GM21723 (cell line): ENCODE measurements at regions not wholly inside any gene's neighbourhood (a gene's known extent, or its start where the extent isn't known, plus 50 kb on each side); places are given as distances from the start of the nearest gene placed in this dataset.

ENCODE experiments used
- ATAC-seq: cut with Tn5 transposase; IDR thresholded peaks from one replicate; pipeline ENCODE4 v1.9.1; 2021; ENCODE audit warnings: mild to moderate bottlenecking, moderate library complexity; ENCODE audit not compliant: unreplicated experiment

DNA sequence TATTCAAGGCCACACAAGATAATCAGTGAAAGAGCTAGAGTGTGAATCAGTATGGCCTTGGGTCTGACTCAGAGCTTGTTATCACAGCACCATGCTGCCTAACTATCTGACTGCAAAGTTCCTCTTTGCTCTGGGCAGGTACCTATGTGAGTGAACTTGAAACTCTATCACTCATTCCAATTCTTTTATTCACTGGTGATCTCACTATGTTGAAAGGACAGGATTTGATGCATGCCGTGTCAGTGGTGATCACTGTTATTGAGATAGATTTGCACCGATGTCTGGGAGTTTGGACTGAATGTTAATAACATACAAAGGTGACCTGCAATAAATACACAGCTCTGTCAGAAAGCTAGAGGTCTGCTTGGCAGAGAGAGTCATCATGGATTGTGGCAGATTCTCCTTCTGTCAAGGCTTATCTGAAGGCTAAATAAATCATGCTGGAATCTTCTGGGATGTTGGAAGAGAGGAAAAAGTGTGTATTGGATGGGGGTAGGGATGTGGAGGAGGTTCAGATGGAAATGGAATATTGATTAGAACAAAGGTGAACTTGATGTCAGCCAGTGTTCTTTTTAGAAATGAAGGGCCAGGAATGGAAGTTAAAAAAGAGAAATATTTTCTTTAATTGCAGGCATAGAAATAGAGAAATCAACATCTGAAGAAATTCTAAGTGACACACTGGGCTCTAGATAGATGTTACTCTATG lies 91.8 kb upstream of the TNC start:
- peak; percentile 53 for ATAC-seq

DNA sequence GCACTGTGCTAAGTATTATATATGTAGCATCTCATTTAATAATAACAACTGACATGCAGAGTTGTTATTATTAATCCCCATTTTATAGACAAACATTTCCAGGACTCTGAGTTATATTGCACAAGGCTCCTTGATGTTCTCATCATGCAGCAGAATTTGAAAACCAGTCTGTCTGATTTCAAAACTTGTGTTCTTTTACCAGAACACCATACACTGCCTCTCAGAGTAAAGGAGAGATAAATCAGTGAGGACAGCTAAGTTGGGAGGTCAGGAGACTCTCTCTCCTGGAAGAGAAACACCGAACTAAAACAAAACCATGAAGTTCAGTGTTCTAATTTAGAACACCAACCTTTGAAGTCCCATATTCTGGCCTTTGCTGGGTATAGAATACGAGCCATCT lies 92.7 kb upstream of the TNC start:
- ATAC-seq, result no peak

DNA sequence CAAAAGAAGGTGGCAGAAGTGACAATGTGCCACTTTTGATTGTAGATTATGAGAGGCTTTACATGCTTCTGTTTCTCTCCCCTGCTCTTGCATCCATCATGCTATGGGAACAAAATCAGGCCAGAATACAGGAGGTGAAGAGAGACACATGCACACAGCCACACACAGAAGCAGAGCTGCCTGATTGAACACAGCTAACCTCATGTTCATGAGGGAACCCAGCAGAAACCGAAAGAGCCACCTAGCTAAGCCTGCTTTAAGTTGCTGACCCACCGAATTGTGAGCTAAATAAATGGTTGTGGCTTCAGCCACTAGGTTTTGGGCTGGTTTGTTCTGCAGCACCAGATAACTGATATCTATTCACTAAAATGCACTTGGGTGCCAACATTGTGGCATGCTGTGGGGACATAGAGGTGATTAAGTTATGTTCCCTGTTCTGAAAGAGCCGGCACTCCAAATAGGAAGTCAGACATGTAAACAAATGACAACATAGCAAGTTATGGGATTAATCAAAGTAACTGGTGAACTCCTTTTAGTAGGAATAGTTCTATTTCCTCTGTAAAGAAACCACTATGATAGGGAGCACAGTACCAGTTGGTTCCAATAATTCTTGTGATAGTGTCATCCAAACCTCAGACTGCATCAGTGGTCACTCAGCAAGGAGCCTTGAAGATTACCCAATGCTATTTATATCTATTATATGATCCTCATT lies 93.6 kb upstream of the TNC start:
- ATAC-seq, result peak; percentile 70

DNA sequence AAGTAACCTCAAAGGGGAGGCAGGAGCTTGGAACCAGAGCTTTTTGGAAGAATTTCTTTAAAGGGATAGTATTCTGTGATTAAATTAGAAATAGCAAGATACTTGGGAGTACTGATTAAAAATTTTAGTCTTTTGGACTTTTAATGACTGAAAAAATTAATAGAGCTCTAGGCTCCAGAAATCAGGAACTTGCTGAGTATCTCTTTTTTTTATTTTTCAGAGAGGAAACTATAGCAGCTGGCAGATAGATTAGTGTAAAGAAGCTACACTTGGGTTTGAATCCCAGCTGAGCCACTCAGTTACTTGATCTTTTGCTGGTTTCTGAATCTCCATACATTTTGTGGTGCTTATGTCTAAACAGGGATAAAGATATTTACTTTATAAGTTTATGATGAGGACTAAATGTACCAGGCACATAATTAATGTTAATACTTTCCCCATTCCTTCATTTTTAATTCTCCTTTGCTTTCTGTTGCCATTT lies 94.2 kb upstream of the TNC start:
- no peak for ATAC-seq

DNA sequence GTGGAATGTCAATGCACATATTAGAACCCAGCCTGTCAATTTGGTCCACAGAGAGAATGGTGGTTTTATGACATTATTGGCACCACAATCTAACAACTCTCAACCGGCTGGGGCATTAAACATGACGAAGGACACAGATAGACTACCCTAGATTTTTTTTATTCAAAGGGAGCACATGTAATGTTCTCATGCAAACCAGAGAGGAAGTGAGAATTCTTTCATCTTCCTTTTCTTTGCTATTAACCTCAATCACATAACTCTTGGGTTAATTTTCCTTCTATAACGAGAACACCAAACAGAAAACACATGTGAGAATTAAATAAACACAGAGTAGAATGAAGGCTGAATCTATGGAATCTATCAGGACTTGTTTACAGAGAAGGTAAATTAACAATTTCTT lies 94.9 kb upstream of the TNC start:
- ATAC-seq, result peak; percentile 27

DNA sequence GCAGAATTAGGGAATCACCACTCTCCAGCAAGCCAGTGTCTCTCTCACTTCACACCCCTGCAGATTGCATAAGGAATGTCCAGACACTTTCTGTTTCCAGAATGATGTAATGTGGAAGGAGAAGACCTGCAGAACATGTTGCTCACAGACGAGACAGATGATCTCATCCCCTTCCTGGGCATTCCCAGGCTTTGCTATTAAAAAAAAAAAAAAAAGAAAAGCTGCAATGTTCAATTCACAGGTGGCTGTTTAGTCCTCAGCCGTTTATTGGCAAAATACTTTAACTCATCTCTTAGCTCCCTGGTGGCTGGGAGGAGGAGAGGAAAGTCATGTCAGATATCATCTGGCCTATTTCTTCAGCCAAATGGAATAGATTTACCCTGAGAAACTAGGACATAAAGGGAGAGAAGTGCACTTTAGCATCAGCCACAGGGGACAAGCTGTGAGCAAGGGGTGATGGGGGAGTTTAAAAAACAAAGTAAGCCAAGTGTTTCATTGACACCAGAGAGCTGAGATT lies 95.9 kb upstream of the TNC start:
- no peak for ATAC-seq

DNA sequence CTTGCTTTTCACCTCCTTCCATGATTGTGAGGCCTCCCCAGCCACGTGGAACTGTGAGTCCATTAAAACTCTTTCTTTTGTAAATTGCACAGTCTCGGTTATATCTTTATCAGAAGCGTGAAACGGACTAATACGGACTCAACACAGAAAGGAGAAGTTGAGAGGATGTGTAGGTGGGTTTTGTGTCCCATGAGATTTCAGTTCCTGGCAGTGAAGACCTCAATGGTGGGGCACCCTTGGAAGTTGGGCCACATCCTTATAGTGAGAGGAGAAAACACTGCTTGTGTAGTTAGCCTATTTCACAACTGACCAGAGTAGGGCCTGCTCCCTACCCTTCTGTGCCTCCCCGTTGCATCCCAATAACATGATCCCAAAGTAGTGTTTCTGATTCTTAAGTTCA lies 98.9 kb upstream of the TNC start:
- no peak for ATAC-seq

DNA sequence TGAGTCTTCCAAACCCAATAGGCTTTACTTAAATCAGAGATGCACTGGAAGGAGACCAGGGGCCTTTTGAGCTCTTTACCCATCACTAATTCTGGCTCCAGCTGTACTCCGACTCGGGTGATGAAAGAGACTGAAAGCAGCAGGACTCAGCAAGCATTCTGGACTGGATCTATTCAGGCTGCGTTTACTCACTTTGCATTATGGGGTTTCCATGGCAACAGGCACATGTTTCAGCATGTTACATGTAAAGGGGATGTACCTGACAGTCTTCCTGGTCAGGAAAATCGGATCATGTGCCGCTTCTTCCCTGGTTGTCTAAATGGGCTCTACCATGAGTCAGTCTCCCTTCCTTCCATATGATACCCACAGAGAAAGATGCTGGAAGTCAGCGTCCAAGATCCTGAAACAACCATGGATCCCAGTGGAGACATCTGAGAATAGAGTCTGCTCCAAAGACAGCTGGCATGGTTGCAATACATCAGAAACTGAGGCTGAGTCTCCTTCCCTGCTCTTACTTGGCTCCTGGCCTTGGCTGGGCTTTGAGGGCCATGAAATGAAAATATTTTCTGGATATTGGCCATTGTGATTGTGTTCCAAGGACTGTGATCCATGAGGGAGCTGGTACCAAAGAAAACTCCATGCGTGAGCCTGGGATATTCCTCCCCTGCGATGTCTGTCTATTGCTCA lies 102.5 kb upstream of the TNC start:
- no peak for ATAC-seq

DNA sequence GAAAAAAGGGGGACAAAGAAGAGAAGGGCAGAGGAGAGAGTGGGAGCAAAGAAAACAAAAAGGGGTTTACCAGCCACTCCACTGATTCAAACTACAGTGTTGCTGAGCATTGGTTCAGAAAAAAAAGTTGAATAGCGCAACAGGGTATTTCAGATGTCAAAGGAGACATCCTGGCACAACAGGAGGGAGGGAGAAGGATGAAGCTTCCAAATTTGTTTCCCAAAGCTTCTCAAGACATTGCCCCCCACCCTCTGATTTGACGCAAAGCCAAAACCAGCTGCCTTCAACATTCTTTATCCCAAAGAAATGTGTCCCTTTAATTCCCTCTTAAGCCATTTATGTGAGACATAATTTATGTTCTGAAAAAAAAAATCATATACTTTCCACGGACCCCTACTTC lies 105.5 kb upstream of the TNC start:
- no peak for ATAC-seq

DNA sequence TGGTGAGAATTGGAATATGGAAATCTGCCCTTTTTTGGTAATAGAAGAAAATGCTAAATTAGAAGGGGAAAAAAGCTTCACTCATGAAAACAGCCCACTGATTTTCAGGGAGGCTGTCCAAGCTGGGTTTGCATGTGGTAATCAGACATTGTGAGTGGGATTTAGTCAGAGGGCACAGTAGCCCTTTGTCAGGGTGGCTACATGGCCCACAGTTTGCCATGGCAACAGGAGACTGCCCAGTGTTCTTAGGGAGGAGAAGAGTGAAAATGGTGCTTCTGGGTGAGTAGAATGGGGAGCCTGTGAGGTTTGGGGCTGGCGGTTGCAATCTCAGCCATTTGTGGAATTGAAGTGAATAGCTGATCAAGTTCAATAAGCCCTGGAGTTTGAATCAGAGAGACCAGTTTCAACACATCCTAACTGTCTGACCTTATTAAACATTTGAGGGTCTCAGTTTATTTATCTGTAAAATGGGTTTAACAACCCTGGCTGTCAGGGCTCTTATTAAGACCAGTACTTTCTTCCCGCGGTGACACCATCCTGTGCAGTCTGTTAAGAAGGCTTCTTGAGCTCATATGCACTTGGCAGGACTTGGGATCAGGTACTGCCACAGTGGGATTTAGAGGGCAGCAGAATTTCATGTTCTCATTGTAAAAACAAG lies 107.6 kb upstream of the TNC start:
- ATAC-seq, result no peak

DNA sequence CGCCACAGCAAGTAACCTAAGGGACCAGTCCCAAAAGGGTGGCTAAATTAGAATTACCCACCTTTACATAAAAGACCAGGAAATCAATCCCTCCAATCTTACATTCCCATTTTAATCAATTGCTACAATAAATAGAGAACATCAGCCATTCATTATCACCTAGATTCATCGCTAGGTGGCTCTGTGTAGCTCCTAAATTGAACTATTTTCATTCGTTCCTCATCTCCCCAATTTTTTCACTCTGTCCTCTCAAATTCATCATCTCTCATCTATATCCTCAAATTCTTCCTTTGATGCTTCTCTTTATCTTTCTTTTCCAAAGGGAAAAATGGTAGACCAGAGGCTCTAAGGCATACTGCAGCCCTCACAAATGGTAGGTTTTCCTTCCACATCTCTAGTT lies 108.2 kb upstream of the TNC start:
- no peak for ATAC-seq

DNA sequence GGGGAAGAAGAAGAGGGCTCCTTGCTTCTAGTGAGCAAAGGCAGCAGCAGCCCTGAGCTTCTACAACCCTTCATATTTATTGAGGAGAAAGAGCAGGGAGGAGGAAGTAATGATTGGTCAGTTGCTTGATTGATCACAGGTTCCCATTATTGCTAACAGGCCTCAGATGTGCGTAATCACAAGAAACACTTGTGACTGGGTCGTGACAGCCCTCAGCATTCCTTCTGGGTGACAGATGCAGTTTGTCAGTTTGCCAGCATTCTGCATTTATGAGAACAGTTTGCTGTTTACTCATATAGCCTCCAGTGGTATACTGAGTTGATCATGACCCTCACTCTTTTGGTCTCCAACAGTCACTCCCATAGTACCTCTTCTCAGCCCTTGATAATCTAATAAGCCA lies 111.5 kb upstream of the TNC start:
- ATAC-seq, result no peak

DNA sequence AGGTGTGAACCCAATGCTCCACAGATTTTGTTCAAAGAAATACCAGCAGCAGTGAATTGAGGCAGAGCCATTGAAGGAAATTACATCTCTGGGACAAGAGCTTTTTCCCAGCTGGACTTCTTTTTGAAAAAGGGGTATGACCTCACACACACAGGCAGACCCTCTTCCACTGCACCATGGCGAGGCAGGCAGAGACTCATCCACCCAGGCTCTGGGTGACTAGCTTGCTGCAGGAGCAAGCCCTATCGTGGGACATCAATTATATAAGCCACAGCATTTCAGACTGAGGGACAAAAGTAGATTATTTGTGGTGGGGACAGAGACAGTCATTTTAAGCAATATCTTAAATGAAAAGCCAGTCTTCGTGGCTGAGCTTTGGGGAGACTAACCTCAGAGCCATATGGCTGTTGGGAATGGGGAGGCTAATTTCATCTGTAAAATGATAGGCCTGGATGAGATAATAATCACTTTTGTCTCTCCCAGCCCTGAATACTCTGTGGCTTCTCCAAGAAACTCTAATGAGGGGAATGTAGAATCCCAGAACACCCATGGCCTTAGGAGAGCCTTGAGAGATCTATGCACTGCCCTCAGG lies 113.1 kb upstream of the TNC start:
- no peak for ATAC-seq

DNA sequence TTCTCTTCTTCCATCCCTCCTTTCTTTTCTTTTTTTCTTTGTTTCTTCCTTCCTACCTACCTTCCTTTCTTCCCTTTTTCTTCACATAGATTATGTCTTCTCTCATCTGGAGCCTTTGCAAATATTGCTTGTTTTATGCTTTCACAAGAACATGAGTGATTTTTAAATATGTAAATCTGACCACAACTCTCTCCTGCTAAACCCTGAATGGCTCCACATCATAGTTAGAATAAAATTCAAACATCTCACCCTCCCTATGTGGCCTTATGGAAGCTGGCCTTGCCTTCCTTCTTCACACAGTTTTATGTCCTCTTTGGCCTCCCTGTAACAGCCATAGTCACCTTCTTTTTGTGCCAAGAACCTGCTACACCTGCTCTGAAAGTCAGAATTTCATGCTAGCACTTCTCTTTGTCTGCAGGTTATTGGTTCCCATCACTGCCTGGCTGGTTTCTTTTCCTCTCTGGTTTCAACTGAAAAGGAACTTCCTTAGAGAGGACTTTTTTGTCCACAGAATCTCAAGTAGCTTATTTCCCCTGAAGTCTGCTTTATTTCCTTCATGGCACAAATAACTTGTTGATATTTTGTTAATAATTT lies 114.3 kb upstream of the TNC start:
- ATAC-seq, result no peak

DNA sequence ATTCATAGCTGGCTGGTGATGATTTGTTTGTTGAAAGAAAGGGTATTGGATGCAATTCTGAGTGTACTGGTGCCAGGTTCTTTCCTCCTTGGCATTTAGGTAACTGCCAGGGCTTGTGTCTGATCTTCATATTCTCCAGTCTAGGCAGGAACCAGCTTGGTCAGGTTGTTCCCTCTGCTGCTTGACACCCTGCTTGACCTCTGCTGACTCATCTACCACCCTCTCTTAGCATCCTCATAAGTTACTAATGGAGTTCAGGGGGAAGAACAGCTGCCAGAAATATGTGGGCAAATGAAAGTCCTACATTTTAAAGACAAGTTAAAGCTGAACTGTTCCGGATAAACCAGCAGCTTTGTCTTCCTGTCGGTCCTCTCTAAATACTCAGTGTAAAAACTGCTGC lies 116.1 kb upstream of the TNC start:
- ATAC-seq, result no peak

DNA sequence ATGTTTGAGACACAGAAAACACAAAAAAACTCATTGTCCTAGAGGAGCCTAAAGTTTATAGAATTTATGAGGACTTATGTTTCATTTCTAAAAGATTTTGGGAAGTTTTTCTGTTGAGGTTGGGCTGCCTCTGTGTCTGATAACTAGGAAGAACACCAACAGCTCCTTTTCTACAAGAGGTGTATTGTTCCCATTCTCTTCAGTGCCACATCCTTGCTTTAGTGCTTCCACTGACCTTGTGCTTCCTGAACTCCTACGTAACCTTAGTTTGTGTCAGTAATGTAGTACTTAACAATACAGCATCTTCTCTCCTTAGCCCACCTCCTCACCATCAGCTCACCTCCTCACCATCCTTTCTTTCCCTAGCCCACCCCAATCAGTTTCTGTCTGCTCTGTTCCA lies 117.3 kb upstream of the TNC start:
- ATAC-seq, result no peak

DNA sequence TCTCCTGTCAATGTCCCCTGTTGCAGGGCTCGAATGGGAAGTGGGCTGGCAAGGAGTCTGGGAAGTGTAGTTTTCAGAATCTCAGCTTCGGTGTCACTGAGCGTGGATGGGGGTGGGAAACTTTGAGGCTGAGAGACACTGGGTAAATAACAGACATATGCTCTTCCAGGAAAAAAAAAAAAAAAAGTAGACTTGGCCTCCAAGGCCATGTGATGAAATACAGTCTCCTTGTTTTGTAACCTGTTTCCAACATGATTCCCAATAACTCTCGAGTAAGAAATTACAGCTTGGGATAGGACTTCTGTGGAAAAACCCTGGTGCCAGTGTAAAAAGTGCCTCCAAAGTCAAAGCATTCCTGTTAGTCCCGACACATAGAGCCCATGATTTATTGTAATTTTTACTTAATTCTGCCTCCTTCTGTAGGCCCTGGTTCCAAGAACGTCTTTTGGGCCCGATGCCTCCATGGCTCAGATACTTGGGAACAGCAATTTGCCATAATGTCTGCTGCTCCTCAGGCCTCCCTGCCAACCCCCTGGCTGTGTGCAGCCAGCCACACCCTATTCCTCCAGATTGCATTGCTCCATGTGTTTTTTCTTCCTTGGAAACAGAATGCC lies 119.5 kb upstream of the TNC start:
- ATAC-seq, result no peak

DNA sequence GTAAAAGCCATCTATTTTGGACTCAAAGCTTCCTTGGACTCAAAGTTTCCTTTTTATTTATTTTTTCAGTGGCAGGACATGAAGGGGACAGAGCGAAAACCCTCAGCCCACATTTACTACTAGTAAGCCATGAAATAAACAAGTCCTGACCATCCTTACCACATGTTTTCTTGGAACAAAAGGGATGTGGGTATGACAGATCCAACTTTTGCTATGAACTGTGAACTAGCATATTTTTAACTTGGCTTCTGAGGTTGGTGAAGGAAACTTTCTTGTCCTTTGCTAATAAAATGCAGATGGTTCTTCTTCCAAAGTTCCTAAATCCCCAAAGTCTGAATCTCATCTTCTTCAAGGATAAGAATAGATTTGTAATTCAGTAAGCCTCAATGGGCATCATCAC lies 122.7 kb upstream of the TNC start:
- no peak for ATAC-seq

DNA sequence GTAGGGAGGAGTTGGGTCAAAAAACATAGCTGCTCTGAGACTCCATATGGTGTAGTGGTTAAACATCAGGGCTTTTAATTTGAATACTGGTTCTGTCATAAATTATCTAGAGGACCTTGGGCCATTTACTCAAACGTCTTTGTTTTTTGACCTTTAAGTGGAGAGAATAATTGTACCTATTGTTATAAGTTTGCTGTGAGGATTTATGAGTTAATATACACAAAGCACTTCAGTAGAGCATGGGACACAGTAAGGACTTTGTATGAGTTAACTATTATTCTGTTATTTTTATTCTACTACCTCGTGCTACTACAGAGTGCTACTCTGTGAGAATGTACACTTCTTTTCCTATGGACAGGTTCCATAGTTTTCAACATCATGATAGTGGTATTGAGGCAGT lies 123.7 kb upstream of the TNC start:
- ATAC-seq, result no peak

DNA sequence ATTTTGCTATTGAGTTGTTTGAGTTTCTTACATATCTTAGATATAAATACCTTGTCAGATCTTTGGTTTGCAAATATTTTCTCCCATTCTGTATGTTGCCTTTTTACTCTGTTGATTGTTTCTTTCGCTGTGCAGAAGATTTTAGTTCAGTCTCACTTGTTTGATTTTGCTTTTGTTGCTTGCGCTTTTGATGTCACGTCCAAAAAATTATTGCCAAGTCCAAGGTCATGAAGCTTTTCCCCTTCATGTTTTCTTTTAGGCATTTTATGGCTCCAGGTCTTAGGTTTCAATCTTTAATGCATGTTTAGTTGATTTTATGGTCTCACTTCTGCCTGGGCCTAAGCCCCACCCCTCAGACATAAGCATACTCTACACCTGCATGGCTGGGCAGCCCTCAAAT lies 131.5 kb upstream of the TNC start:
- ATAC-seq, result no peak
